Muscle of arm (tissue), 1 donor: ENCODE measurements at regions not wholly inside any gene's neighbourhood (a gene's known extent, or its start where the extent isn't known, plus 50 kb on each side); places are given as distances from the start of the nearest gene placed in this dataset.

Source experiments
- DNase-seq: peaks from one replicate; pipeline ENCODE4 v3.0.0-alpha.2; 2013

GRCh38 chr4:176507845-176508533 lies 188.2 kb downstream of the SPCS3 start:
- DNase-seq, result no peak

- no peak for DNase-seq
Measured at GRCh38 chr4:176508780-176509331, 189.1 kb downstream of the SPCS3 start.

GRCh38 chr4:176525576-176525975 lies 205.8 kb downstream of the SPCS3 start:
- no peak for DNase-seq

- DNase-seq, result no peak
Measured at GRCh38 chr4:176526704-176527103, 206.9 kb downstream of the SPCS3 start.

- DNase-seq, result no peak
Measured at GRCh38 chr4:176529574-176529973, 209.8 kb downstream of the SPCS3 start.

- DNase-seq, result no peak
Measured at GRCh38 chr4:176533159-176533558, 213.4 kb downstream of the SPCS3 start.

- no peak for DNase-seq
Measured at GRCh38 chr4:176534566-176534965, 214.8 kb downstream of the SPCS3 start.

GRCh38 chr4:176538217-176538925 lies 218.6 kb downstream of the SPCS3 start:
- DNase-seq, result no peak

GRCh38 chr4:176539091-176539784 lies 219.5 kb downstream of the SPCS3 start:
- no peak for DNase-seq

GRCh38 chr4:176539785-176540175 lies 220.0 kb downstream of the SPCS3 start:
- DNase-seq, result no peak

- DNase-seq, result no peak
Measured at GRCh38 chr4:176540814-176541213, 221.0 kb downstream of the SPCS3 start.

GRCh38 chr4:176545872-176546271 lies 226.1 kb downstream of the SPCS3 start:
- no peak for DNase-seq

- no peak for DNase-seq
Measured at GRCh38 chr4:176546975-176547374, 227.2 kb downstream of the SPCS3 start.

- no peak for DNase-seq
Measured at GRCh38 chr4:176548571-176548970, 228.8 kb downstream of the SPCS3 start.

GRCh38 chr4:176549161-176549865 lies 229.5 kb downstream of the SPCS3 start:
- no peak for DNase-seq

- DNase-seq, result no peak
Measured at GRCh38 chr4:176558661-176559060, 234.1 kb downstream of the VEGFC start.

GRCh38 chr4:176561368-176561767 lies 231.4 kb downstream of the VEGFC start:
- no peak for DNase-seq

GRCh38 chr4:176563591-176563990 lies 229.1 kb downstream of the VEGFC start:
- peak; percentile 42 for DNase-seq

- no peak for DNase-seq
Measured at GRCh38 chr4:176565049-176565448, 227.7 kb downstream of the VEGFC start.

GRCh38 chr4:176566769-176567168 lies 226.0 kb downstream of the VEGFC start:
- no peak for DNase-seq

- no peak for DNase-seq
Measured at GRCh38 chr4:176568238-176568637, 224.5 kb downstream of the VEGFC start.

- DNase-seq, result no peak
Measured at GRCh38 chr4:176569301-176569700, 223.4 kb downstream of the VEGFC start.
